GM19328 (cell line): ENCODE measurements at regions not wholly inside any gene's neighbourhood (a gene's known extent, or its start where the extent isn't known, plus 50 kb on each side); places are given as distances from the start of the nearest gene placed in this dataset.
"Not testable (repeated sequence)": the region's sequence is repeated elsewhere in the genome, so short reads cannot be mapped to it uniquely, and the experiment has no call there.

Source experiments
- ATAC-seq: cut with Tn5 transposase; IDR thresholded peaks from one replicate; pipeline ENCODE4 v1.9.1; 2021; ENCODE audit warnings: mild to moderate bottlenecking, moderate library complexity; ENCODE audit not compliant: unreplicated experiment

DNA sequence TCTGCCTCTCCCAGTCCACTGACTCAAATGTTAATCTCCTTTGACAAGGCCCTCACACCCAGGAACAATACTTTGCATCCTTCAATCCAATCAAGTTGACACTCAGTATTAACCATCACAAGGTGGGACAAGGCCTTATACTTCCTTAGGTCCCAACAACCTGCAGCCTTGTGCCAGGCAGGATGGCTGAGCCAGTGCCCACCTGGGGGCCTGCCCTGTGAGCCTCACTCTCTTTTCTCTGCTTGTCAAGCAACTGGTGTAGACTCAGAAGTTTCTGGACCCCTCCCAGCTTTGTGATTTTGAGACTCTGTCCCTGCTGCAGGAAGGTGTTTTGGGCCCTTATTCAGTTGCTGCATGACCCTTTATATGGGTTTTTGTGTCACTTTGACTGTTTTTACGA lies 310.0 kb upstream of the C1orf174 start:
- no peak for ATAC-seq

DNA sequence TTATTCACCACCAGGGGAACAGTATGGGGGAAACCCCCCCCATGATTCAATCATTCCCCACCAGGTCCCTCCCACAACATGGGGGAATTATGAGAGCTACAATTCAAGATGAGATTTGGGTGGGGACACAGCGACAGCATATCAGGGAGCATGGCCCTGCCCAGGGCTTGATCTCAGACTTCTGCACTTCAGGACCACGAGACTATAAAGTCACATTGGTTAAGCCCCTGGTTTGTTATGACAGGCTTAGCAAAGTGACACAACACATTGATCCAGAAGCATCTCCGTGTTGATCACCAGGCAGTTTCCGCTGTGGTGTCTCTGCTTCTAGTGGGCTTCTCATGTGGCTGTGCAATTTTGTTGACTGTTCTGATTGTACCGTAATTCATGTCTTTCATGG lies 312.7 kb upstream of the C1orf174 start:
- ATAC-seq = no peak

DNA sequence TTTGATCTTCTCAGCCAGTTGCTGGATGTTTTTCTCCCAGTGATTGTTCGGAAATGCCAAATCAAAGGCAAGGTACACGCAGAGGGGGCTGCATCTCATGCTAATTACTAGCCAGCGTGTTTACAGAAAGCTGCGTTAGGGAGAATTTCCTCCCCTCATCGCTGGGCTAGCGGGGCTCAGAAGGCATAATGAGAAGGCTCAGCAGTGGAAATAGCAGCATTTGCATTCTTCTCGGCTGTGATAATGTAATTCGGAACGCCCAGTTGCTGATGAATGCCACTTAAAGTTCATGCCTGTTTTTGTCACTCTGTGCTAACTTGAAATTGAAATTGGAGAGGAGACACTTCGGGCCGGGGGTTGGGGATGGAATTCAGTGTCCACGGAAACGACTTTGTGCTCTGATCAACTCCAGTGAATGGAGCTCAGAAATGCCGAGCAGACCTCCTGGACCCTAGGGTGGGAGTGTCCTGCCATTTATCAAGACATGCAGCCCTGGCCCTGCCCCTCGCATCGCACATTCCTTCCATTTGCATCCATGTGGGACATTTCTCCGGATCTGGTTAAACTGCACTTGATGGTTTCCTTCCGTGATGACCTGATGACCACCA lies 313.4 kb upstream of the C1orf174 start:
- ATAC-seq = no peak

DNA sequence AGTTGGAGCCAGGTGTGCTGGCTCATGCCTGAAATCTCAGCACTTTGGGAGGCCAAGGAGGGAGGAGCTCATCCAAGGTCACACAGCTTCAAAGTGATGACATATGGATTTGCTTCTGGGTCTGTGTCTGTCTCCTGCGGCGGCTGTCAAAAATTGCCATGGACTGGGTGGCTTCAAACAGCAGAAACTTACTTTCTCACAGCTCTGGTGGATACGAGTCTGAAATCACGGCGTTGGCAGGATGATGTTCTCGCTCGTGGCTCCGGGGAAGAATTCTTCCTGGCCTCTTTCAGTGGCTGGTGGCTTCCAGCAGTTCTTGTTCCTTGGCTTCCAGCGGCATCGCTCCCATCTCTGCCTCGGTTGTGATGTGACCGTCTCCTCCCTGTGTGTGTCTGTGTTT lies 314.8 kb upstream of the C1orf174 start:
- no peak for ATAC-seq

DNA sequence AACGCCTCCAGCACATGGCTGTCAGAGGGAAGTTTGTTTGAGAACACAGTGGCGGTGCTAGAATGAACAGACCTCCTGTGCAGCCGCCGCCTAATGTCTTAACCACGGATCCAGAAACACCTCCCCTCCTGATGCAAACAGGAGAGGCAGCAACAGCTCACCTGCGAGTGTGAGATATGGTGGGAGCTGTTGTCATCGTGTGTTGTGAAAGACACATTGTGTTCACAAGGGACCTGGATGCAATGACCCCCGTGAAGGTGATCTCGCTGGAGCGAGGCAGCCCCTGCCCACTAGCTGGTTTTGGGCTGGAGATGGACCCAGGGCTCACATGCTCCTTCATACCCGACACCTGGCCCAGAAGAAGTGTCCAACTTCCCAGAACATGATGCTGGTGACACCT lies 315.3 kb upstream of the C1orf174 start:
- no peak for ATAC-seq

DNA sequence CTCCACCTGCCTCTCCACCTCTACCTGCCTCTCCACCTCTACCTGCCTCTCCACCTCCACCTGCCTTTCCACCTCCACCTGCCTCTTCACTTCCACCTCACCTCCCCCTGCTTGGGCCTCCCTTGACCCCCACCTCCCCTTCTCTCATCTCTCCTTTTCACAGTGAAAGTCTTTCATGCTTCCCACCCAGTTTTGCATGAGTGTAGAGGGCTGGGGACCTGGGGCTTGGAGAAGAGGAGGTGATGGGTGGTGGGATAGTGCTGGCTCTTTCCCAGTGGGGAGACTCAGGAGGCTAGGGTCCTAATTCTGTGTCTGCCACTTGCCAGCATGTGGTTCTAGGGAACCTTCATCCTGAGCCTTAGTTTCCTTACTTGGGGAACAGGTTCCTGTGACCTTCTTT lies 316.2 kb upstream of the C1orf174 start:
- ATAC-seq = no peak

DNA sequence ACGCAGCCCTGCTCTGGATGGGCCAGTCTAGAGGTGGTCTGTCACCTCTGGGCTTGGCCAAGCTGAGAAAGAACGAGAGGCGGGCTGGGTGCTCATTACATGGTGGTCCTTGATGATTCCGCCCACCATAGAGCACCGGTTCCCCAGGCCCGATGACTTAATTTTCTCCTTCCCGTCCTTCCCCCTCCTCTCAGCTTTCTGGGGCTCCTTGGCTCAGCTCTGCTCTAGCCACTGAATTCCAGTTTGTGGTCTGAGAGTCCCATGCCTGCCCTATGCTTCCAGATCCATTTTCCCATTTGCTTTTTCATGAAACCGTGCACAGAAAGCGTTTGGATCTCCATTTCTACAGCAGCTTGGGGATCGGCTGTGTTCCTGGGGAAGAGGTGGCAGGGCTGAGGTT lies 318.5 kb upstream of the C1orf174 start:
- ATAC-seq = no peak

DNA sequence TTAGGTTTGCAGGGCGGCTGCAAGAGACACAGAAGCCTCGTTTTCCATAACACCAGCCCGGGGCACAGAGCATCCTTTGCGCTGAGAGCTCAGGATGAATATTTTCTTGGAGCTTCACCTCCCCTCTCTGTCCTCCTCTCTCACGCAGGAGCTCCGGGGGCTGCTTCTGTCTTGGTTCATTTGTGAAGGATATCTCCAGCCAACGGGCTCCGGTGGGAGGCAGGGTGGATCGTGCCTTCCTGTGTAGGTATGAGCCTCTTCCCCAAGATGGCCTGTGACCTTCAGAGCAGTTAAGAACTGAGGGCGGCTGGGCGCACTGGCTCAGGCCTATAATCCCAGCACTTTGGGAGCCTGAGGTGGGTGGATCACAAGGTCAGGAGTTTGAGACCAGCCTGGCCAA lies 319.0 kb upstream of the C1orf174 start:
- no peak for ATAC-seq

DNA sequence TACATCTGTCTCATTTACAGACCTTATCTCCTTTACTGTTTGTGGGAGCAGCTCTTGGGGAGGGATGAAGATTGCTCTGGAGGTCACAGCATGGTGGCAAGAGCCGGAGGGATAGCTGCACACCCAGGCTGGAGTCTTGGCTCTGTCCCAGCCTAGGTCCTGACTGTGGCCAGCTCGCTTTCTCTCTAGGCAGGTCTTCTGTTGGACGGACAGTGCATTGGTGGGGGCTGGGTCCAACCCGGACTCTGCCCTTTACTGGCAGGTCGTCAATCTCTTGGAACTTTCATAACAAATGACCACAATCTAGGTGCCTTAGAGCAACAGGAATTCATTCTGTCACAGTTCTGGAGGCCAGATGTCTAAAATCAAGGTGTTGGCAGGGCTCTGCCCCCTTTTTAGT lies 319.8 kb upstream of the C1orf174 start:
- ATAC-seq = no peak

DNA sequence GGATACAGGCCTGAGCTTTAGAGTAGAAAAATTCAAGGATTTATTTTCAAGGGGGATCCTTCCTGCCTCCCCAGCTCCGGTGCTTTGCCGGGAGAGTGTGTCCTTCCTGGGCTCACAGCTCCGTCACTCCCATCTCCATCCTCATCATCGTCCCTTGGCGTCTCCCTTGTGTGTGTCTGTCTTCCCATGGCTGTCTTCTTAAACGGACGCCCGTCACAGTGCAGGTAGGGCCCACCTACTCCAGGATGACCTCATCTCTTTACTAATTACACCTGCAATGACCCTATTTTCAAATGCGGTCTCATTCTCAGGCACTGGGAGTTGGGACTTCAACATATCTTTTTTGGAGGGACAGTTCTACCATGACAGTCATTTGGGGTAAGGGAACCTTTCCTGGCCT lies 320.3 kb upstream of the C1orf174 start:
- no peak for ATAC-seq

DNA sequence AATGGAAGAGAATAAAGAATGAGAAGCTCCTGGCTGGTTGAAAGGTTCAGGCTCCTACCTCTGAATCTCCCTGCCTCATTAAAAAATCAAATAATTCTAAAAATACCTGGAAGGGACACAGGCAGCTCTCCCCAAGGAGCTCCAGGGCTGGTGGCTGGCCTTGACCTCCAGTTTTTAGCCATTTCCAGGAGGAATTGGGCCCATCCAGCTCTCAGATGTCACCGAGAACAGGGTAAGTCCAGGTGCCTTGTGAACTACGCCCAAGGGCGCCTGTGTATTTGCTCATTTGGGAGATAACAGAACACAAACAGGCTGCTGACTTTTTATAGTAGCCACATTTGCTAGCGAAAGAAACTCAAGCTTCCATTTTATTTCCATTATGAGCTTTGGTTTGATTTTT lies 321.0 kb upstream of the C1orf174 start:
- ATAC-seq = no peak

DNA sequence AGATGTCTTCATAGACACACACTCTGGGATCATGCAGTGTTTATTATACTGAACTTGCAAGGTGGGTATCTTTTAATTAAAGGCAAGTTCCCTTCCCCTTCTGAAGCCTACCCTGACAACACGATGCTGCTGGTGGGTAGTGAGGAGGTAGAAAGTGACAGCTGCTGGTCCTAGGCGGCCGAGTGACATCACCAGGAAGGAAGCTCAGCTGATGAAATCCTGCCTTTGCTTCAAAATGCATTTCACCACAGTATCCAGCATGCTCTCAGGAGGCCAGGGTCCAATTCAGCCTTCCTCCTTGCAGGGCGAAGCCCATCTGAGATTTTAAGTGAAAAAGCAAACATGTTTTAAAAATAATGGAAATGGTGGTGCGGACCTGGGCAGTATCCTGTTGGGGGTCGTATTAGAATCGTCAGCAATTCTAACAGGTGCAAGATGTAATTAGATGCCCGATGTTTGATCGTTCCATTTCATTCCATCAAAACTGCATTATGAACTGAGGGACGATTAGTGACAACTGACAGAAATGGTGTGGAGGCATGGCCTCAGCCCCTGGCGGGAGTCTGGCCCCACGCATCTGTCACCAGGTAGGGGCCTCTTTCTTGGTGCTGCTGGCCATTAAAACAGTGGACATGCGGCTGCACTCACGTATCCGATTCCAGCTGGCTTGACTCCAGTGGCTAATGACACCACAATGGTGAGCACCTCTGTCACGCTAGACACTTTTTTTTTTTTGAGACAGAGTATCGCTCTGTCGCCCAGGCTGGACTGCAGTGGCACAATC lies 324.8 kb upstream of the C1orf174 start:
- no peak for ATAC-seq

DNA sequence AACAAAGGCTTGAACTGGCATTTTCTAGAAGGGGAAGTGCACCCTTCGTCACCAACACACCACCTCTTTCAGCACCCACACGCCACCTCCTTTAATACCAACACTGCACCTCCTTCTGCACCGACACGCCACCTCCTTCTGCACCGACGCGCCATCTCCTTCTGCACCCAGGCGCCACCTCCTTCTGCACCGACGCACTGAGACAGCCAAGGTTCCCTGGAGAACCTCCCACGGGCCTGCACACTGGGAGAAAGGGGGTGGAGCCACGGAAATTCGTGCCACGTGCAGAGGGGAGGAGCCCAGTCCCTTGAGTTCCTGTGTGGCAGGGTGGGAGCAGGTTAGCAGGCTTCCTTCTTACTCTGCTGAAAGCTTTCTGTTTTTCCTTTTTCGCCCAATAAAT lies 327.9 kb upstream of the C1orf174 start:
- ATAC-seq = no peak

DNA sequence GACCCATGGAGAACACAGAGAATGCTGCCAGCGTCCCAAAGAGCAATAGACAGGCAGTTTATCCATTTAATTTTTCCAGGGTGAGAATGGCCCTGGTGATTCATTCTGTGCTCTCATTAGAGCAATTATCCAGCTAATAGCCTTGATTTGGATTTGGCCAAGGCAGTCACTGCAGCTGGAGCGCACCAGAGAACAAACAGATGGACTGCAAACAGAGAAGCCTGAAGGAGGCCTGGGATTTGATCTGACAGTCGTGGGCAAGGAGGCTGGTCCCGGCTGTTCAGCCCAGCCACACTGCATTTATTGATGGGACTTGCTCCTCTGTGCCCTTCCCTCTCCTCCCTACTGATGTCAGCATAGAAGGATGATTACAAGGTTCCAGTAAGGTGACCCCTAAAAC lies 353.9 kb upstream of the C1orf174 start:
- no peak for ATAC-seq

DNA sequence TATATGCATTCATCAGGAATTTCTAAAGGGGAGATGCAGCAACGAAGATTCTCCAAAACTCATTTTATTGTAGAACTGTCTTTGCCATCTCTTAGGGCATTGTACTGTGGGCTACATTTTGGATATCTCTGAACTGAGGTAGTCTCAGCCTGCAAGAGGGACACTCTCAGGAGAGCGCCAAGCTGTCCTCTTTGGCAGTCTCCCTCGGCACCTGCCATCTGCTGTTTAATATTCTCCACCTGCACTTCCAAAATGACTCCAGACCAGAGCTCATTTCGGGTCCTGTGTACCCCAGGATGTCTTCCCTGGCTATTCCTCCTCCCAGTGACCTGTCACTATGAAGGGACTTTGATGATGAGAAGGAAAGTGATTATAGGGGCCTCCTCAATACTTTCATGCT lies 356.3 kb upstream of the C1orf174 start:
- ATAC-seq = no peak

DNA sequence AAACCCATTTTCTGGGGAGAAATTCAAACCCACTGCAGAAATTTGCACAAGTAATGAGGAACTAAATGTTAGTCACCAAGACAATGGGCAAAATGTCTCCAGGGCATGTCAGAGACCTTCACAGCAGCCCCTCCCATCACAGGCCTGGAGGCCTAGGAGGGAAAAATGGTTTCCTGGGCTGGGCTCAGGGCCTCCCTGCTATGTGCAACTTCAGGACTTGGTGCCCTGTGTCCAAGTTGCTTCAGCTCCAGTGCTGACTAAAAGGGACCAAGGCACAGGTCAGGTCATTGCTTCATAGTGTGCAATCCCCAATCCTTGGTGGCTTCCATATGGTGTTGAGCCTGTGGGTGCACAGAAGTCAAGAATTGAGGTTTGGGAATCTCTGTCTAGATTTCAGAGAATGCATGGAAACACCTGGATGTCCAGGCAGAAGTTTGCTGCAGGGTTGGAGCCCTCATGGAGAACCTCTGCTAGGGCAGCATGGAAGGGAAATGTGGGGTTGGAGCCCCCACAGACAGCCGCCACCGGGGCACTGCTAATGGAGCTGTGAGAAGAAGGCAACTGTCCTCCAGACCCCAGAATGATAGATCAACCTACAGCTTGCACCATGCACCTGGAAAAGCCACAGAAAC lies 358.2 kb upstream of the C1orf174 start:
- not testable (repeated sequence) for ATAC-seq

DNA sequence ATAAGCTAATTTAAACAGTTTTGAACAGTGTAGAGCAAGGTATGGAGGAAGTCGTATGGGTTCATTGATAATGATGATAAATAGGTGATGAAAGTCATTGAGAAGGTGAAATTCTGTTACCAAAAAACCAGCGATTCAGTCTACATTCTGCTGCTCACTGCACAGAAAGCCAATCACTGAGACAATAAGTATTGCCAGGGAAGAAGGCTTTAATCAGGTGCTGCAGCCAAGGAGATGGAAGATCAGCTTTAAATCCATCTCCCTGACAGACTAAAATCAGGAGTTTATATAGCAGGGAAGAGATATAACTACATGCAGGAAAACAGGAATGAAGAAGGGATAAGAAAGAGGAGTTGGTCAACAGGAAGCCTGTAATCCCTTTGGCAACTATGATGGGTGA lies 361.3 kb upstream of the C1orf174 start:
- no peak for ATAC-seq

DNA sequence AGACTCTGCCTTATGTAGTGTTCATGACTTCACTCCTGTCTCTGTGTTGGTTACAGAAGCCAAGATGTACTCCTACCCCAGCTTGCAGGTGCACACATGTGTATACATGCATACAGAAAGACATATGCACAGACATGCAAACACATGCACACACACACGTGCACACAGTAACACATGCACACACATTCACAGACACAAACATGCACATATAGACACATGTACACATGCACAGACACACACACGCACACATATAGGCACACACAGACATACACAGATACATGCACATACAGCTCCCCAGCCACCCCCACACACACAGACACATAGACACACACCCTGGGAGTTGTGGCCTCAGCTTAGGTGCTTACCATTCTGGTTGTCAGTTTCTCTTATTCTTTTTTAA lies 362.6 kb upstream of the C1orf174 start:
- ATAC-seq = no peak

DNA sequence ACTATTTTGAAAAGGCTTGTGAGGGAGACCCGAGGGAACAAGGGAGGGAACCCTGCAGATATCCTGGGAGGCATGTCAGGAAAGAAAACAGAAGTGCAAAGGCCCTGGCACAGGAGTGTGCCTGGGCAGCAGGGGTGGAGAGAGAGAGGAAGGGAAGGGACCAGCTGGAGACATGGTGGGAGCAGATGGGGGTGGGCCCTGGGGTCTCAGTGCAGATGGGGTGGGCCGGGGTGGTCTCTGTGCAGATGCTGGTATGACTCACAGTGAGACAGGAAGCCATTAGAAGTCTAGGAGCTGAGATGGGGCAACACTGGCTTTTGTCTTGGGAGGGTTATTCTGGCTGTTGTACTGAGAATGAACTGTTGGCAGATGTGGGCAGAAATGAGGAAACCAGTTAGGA lies 363.6 kb upstream of the C1orf174 start:
- no peak for ATAC-seq

DNA sequence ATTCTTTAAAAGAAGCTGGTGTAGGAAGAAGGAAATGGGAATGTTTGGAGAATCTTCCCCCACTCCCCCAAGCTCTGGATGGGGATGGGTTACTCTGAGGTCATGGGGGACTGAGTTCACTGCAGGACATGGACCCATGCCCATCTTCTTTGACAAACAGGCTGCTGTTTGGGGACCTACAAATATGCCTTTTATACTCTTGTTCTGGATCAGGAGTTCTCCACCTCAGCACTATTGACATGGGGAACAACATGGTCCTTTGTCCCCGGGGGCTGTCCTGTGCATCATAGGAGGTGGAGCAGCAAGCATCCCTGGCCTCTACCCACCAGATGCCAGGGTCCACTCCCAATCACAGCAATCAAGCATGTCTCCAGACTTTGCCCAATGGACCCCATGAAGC lies 365.8 kb upstream of the C1orf174 start:
- ATAC-seq = no peak

DNA sequence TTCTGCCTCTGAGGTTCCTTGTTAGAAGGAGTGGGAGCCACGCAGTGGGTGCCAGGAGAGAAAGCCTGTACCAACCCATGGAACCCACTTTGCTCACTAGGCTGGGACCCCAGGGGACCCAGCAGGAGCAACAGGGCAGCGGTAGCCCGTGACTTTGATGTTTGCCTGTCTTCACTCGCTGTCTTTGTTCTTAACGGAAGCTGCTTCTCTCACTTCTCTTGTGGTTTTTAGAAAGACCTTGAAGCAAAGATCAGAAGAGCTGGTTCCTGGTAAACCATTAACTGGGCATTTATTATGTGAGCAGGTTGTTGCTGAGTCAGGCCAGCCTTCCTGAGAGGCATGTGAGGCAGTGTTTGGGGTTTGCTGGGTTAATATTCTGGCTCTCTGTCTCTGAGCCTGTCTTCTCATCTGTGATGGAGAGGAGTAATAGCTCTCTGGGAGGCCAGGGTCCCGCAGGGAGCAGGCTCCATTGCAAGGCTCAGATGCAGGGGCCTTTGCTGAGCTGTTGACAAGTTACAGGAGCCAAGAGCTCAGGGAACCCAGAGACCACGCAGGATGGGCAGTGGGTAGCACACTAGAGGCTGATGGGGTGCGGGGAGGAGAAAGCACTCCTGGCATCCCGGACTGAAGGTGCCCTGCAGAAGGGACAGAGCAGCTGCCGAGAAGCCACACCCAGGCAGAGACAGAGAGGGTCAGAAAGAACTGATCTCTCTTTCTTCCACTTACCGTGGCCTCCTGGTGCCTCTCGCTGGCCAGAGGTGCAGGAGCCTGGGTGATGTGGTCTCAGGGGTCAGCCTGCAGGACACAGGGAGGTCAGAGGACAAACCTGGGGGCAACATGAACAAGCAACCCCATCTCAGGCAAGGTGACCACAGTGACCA lies 367.5 kb upstream of the C1orf174 start:
- ATAC-seq = peak; percentile 66
